GM18505 (cell line): ENCODE measurements at regions not wholly inside any gene's neighbourhood (a gene's known extent, or its start where the extent isn't known, plus 50 kb on each side); places are given as distances from the start of the nearest gene placed in this dataset.

Experiments used
- ATAC-seq: cut with Tn5 transposase; IDR thresholded peaks from one replicate; pipeline ENCODE4 v1.9.1; 2021; ENCODE audit not compliant: unreplicated experiment
- POLR2A ChIP-seq: IDR thresholded peaks from 4 replicates; pipeline ENCODE4 v1.6.1; 2011; ENCODE audit warnings: borderline replicate concordance; ENCODE audit not compliant: insufficient read depth, insufficient read length; ENCODE audit errors: extremely low read depth

- no peak for TF ChIP-seq POLR2A
- ATAC-seq: no peak
These were observed 180.2 kb downstream of the RNF144B start for GRCh38 chr6:18567380-18567779.

DNA sequence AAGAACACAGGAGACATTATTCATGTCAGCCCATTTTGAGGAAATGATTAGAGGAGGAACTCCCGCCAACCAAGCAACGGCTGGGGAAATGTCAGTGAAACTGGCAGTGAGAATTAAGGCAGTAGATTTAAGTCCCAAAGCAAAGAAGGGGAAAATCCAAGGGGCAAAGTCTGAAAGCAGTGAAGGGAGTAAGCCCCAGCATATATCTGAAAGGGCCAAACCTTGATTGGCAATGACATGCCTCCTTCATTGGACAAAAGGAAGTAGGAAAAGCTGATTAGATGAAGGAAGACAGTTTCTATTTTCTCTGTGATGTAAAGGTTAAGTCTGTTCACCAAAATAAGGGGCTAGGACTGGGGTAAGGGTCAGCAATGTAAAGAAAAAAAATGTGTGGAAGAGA lies 190.3 kb downstream of the RNF144B start:
- no peak for TF ChIP-seq POLR2A
- no peak for ATAC-seq

GRCh38 chr6:18579166-18579565 lies 192.0 kb downstream of the RNF144B start:
- ATAC-seq: no peak
- no peak for TF ChIP-seq POLR2A

GRCh38 chr6:18579869-18580268 lies 192.7 kb downstream of the RNF144B start:
- TF ChIP-seq POLR2A: no peak
- ATAC-seq: no peak

- no peak for TF ChIP-seq POLR2A
- ATAC-seq: no peak
These were observed 197.2 kb downstream of the RNF144B start for GRCh38 chr6:18584372-18584771.

DNA sequence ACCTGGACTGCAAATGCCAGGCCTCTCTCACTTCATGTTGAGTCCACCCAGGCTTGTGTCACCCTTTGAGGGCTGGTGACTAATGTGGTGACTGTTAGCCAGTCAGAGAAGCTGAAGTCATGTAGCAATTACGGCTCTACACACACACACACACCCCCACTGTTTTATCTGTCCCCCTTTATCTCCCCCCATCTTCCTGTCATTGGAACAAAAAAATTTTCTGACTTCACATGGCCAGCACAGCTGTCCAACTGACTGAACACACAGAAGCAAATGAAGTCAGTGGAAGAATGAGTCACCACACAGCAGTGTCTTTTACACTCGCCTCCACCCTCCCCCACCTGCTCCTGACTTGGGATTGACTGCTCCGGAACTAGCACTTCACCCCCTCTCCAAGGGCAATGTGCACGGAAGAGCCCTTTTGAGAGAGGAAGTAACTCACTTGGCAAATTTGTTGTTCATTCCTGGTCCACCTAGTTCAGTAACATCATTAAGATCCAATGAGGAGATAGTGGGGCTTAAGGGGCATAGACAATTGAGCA lies 198.0 kb downstream of the RNF144B start:
- no peak for ATAC-seq

DNA sequence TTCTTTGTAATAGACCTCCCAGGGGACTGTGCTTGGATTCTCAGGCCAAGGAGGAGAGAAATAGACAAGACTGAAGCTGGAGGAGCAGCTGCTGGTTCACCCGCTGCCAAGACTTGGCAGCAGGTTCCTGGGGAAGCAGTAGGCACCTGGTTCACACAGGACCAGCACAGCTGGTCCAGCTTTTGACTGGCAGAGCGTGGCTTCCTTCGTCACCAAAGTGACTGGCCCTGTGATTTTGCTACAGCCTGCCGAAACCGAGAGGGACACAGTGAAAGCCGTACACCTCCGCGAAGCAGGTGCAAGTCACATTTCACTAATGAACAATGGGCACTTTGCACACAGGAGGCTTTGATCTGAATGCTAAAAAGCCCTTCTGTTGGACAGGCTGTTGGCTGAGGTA lies 199.0 kb downstream of the RNF144B start:
- TF ChIP-seq POLR2A: no peak

More for the DNA sequence above, 198.0 kb downstream of the RNF144B start:
- no peak for TF ChIP-seq POLR2A

GRCh38 chr6:18595774-18596530 lies 208.8 kb downstream of the RNF144B start:
- ATAC-seq: peak; percentile 93
- no peak for TF ChIP-seq POLR2A

More for the DNA sequence above, 199.0 kb downstream of the RNF144B start:
- ATAC-seq: no peak

DNA sequence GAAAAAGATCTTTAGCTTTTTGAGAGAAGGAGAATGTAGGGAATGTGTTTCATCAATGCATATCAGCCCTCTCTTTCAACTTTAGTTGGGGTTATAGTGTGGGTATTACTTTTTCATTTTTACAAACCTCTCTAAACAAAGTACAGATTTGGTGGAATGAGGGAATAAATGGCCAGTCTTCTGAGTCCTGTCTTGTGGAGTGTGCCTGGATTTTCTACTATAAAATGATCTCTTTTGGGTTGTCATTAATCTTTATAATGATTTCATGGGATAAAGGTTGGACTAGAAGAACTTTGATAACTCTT lies 209.3 kb downstream of the RNF144B start:
- no peak for TF ChIP-seq POLR2A
- ATAC-seq: no peak

GRCh38 chr6:18598551-18599264 lies 211.6 kb downstream of the RNF144B start:
- TF ChIP-seq POLR2A: no peak
- no peak for ATAC-seq

- no peak for TF ChIP-seq POLR2A
- ATAC-seq: no peak
These were observed 213.1 kb downstream of the RNF144B start for GRCh38 chr6:18600255-18600654.

DNA sequence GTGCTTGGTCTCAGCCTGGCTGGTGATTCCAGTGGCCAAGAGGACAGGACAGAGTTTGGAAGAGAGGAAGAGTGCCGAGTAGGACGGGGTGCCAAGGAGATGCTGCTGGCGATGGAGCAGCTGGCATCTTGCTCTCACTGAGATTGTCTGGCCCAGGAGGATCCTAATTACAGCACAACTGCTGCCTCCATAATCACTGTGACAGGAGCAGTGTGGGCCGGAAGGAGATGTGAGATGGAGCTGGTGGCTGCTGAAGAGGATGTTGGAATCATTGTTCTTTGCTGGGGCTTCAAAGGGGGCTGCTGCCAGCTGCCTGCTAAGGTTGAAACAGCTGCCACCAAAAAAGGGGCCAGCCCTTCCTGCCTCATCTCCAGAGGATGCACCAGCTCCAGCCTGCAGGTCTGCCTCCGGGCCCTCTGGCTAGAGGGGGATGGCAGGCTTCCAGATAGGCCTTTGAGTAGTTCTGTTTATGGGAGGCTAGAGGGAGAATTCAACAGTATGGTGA lies 214.4 kb downstream of the RNF144B start:
- no peak for TF ChIP-seq POLR2A
- ATAC-seq: no peak

DNA sequence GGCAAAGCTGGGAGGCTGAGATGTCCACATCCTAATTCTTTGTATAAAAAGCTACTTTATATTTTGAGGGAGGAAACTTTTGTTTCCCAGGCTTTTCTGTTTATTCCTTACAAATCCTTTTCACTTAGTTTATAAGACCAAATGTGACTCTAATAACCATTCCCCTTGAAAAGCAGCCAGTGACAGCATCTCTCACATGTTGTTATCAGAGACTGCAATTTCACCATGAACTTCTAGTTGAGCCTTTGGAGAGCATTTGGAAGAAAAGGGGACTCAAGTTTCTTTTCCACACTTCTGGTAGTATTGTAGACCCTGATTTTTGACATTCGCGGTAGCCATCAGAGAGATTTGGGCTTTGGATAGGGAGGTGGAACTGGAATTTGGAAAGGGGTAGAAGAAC lies 215.8 kb downstream of the RNF144B start:
- ATAC-seq: no peak
- TF ChIP-seq POLR2A: no peak

DNA sequence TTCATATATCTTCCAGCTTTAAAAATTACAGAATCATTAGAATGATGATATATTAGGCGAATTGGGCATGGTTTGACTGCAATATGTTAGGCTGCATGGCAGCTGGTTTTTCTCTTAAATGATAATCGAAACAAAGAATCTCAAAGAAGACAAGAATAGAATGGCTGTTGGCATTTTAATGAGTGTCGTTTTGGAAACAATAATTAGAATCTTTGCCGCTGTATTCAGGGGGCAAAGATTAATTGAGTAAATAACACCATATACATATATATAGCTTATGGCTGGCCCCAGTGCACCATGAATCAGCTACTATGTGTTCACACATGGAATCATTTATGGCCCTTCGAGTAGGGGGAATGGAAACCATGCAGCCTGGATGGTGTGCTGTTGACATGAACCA lies 216.2 kb downstream of the RNF144B start:
- ATAC-seq: no peak
- no peak for TF ChIP-seq POLR2A
